ENCODE measurements at regions not wholly inside any gene's neighbourhood (a gene's known extent, or its start where the extent isn't known, plus 50 kb on each side); places are given as distances from the start of the nearest gene placed in this dataset.

- DNase-seq (ENCODE audit: low read depth) = no peak
- H3K4me3 ChIP-seq (ENCODE audit: low read depth, low read length) = no peak overlapping the region
- TF ChIP-seq, protein P1, sequence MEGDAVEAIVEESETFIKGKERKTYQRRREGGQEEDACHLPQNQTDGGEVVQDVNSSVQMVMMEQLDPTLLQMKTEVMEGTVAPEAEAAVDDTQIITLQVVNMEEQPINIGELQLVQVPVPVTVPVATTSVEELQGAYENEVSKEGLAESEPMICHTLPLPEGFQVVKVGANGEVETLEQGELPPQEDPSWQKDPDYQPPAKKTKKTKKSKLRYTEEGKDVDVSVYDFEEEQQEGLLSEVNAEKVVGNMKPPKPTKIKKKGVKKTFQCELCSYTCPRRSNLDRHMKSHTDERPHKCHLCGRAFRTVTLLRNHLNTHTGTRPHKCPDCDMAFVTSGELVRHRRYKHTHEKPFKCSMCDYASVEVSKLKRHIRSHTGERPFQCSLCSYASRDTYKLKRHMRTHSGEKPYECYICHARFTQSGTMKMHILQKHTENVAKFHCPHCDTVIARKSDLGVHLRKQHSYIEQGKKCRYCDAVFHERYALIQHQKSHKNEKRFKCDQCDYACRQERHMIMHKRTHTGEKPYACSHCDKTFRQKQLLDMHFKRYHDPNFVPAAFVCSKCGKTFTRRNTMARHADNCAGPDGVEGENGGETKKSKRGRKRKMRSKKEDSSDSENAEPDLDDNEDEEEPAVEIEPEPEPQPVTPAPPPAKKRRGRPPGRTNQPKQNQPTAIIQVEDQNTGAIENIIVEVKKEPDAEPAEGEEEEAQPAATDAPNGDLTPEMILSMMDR (IDR thresholded peaks at IDR 0.05; ENCODE audit: insufficient read depth, low read depth, low read length) = no peak
Observed at GRCh38 chr18:2100694-2101213, 470.6 kb downstream of the METTL4 start.

DNA sequence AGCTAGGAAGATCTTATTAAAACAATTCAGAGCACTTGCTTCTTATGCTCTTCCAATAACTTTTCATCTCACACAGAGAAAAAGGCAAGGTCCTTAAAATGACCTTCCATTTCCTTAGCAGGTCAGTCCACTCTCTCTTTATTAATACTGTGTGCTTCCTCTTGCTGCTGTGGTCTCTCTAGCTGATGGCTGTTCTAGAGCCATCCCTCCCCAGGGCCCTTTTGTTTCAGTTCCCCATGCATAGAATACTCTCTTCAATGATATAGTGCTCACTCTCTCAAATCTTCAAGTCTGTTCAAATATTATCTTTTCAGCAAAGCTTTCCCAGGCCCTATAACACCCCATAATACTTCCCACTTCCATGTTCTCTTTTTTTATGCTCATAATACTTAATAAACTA, 469.3 kb downstream of the METTL4 start:
- H3K4me3 ChIP-seq (ENCODE audit: low read depth, low read length) = no peak overlapping the region
- TF ChIP-seq, protein P1 (IDR thresholded peaks at IDR 0.05; ENCODE audit: insufficient read depth, low read depth, low read length) = no peak

GRCh38 chr18:2103299-2103698, 468.0 kb downstream of the METTL4 start:
- H3K4me3 ChIP-seq (ENCODE audit: low read depth, low read length) = no peak overlapping the region
- TF ChIP-seq, protein P1 (IDR thresholded peaks at IDR 0.05; ENCODE audit: insufficient read depth, low read depth, low read length) = no peak
- no peak for DNase-seq (ENCODE audit: low read depth)

More for the DNA sequence above, 469.3 kb downstream of the METTL4 start:
- no peak for DNase-seq (ENCODE audit: low read depth)

- TF ChIP-seq, protein P1 (IDR thresholded peaks at IDR 0.05; ENCODE audit: insufficient read depth, low read depth, low read length) = peak; percentile 83
- no peak overlapping the region for H3K4me3 ChIP-seq (ENCODE audit: low read depth, low read length)
- peak; percentile 56 for DNase-seq (ENCODE audit: low read depth)
Observed at GRCh38 chr18:2104620-2105462, 466.5 kb downstream of the METTL4 start.

DNA sequence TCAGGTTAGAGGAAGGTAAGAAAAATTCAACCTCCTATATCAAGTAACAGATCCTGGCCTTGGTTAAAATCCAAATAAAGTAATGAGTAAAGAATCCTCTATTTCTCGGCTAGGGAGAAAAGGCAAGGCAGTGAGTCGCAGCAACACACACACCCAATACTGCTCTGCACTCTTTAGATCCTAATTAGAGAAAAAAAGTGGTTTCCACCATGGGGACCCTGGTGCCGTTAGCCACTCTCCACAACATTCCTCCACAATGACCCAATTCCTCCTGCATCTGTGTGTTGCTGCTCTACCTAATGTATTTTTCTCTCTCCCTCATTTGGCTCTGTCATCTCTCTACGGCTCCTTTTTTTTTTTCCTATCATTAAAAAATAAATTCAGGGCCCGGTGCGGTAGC, 462.7 kb downstream of the METTL4 start:
- no peak overlapping the region for H3K4me3 ChIP-seq (ENCODE audit: low read depth, low read length)
- TF ChIP-seq, protein P1 (IDR thresholded peaks at IDR 0.05; ENCODE audit: insufficient read depth, low read depth, low read length) = no peak
- no peak for DNase-seq (ENCODE audit: low read depth)

DNA sequence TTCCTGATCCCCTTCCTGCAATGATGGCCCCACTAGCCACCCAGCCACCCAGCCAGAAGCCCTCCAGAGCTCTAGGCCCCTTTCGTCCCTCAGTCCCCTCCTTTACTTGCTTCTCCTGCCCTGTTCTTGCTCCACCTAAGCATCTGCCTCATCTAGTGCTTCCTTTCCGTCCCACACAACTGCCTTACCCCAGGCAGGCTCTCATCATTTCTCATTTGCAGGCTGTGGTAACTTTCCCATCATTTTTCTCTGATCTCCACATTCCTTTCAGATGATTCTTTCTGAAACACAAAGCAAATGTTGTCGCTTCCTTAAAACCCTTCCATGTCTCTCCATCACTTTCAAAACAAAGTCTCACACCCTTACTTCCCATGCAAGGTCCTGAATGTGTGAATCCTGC, 459.8 kb downstream of the METTL4 start:
- DNase-seq (ENCODE audit: low read depth) = peak; percentile 35
- TF ChIP-seq, protein P1 (IDR thresholded peaks at IDR 0.05; ENCODE audit: insufficient read depth, low read depth, low read length) = no peak
- H3K4me3 ChIP-seq (ENCODE audit: low read depth, low read length) = no peak overlapping the region

Measured in fibroblast of villous mesenchyme (primary cell).